ENCODE measurements at regions not wholly inside any gene's neighbourhood (a gene's known extent, or its start where the extent isn't known, plus 50 kb on each side); places are given as distances from the start of the nearest gene placed in this dataset.

DNA sequence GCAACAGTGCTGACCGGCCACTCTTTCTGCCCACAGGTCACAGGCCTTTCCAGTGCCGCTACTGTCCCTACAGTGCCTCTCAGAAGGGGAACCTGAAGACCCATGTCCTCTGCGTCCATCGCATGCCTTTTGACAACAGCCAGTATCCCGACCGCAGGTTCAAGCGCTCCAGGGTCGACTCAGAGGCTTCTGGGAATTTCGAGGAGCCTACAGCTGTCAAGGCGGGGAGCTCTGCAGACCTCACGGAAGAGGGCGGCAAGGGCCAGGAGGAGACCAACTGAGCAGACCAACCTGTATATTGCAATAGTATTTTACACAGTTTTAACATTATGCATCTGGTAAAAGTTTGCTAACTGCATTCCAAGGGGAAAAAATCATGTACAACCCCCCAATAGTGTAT is 338.5 kb downstream of the ZNF536 start:
- Histone ChIP-seq H3K27me3 (peaks cover 29% of the 10 kb centered on the region), H3K36me3 (no peaks in the 10 kb centered on the region), H3K4me3 (no peak overlapping the region), H3K27ac (no peak overlapping the region), H3K4me1 (no peaks in the 10 kb centered on the region), H3K9me3 (no peaks in the 10 kb centered on the region)
- TF ChIP-seq, protein P1, sequence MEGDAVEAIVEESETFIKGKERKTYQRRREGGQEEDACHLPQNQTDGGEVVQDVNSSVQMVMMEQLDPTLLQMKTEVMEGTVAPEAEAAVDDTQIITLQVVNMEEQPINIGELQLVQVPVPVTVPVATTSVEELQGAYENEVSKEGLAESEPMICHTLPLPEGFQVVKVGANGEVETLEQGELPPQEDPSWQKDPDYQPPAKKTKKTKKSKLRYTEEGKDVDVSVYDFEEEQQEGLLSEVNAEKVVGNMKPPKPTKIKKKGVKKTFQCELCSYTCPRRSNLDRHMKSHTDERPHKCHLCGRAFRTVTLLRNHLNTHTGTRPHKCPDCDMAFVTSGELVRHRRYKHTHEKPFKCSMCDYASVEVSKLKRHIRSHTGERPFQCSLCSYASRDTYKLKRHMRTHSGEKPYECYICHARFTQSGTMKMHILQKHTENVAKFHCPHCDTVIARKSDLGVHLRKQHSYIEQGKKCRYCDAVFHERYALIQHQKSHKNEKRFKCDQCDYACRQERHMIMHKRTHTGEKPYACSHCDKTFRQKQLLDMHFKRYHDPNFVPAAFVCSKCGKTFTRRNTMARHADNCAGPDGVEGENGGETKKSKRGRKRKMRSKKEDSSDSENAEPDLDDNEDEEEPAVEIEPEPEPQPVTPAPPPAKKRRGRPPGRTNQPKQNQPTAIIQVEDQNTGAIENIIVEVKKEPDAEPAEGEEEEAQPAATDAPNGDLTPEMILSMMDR (IDR thresholded peaks at IDR 0.05) = no peak
- DNase-seq = no peak
- ATAC-seq = no peak
- intact Hi-C loops (cut with DNase I) = no loop called here

GRCh38 chr19:30708416-30709178 is 336.4 kb downstream of the ZNF536 start:
- TF ChIP-seq, protein P1 (IDR thresholded peaks at IDR 0.05) = no peak
- Histone ChIP-seq H3K4me3 (no peak overlapping the region), H3K9me3 (no peaks in the 10 kb centered on the region), H3K27ac (no peak overlapping the region), H3K27me3 (peaks cover 29% of the 10 kb centered on the region), H3K36me3 (no peaks in the 10 kb centered on the region), H3K4me1 (no peaks in the 10 kb centered on the region)
- intact Hi-C loops (cut with DNase I) = no loop called here
- ATAC-seq (no peak), DNase-seq (no peak)

- peaks cover 14% of the 10 kb centered on the region for H3K27me3 ChIP-seq
- TF ChIP-seq, protein P1 (IDR thresholded peaks at IDR 0.05) = no peak
- no peak overlapping the region for H3K27ac ChIP-seq
- intact Hi-C loops (cut with DNase I) = no loop called here
- no peaks in the 10 kb centered on the region for H3K9me3 ChIP-seq
- H3K36me3 ChIP-seq = no peaks in the 10 kb centered on the region
- no peaks in the 10 kb centered on the region for H3K4me1 ChIP-seq
- DNase-seq (no peak), ATAC-seq (no peak)
- H3K4me3 ChIP-seq = no peak overlapping the region
These were observed 332.7 kb downstream of the ZNF536 start for GRCh38 chr19:30704771-30705330.

DNA sequence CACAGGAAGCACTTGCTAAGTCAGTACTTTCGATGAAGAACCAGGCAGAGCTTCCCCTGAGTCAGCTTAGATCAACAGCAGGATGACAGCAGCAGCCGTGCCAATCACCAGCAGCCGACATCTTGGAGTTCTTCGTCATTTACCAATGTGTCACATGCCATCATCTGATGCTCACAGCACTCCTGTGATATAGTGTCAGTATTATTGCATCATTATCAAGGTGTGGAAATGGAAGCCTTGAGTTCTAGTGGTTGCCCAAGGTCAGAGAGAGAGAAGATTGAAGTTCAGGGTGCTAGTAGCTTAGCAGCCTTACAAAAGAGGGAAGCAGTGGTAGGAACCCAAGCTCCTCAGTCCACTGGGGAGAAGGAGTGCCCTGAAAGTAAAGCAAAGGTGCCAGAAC is 331.5 kb downstream of the ZNF536 start:
- Histone ChIP-seq H3K4me3 (no peak overlapping the region), H3K4me1 (no peaks in the 10 kb centered on the region), H3K9me3 (no peaks in the 10 kb centered on the region), H3K27ac (no peak overlapping the region), H3K27me3 (peaks cover 3% of the 10 kb centered on the region), H3K36me3 (no peaks in the 10 kb centered on the region)
- no peak for DNase-seq
- no peak for ATAC-seq
- TF ChIP-seq, protein P1 (IDR thresholded peaks at IDR 0.05) = no peak
- intact Hi-C loops (cut with DNase I) = no loop called here

DNA sequence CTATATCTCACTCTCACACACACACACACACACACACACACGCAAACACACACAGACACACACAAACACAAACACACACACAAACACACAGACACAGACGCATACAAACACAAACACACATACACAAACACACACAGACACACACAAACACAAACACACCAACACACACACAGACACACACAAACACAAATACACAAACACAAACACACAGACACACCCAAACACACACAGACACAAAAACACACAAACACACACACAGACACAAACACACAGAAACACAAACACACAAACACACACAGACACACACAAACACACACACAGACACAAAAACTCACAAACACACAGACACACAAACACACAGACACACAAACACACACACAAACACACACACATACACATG is 329.0 kb downstream of the ZNF536 start:
- intact Hi-C loops (cut with DNase I) = no loop called here
- H3K36me3 ChIP-seq = no peaks in the 10 kb centered on the region
- ATAC-seq (no peak), DNase-seq (no peak)
- no peaks in the 10 kb centered on the region for H3K9me3 ChIP-seq
- H3K27ac ChIP-seq = no peak overlapping the region
- TF ChIP-seq, protein P1 (IDR thresholded peaks at IDR 0.05) = no peak
- H3K27me3 ChIP-seq = no peaks in the 10 kb centered on the region
- H3K4me1 ChIP-seq = no peaks in the 10 kb centered on the region
- H3K4me3 ChIP-seq = no peak overlapping the region
